ENCODE measurements at regions not wholly inside any gene's neighbourhood (a gene's known extent, or its start where the extent isn't known, plus 50 kb on each side); places are given as distances from the start of the nearest gene placed in this dataset.
A peak's percentile ranks its signal among the peaks of the same experiment; 100 is the strongest.

- POLR2A ChIA-PET, result no interaction called here
- dilution Hi-C loops (cut with MboI; ENCODE audit: extremely low pct_ligation_motif_present, low sequenced_read_pairs) (no loop called here), intact Hi-C loops (cut with micrococcal nuclease) (no loop called here)
- Histone ChIP-seq H3K9me3 (replicated peaks; ENCODE audit: control insufficient read depth, insufficient read depth, low read length) (no peaks in the 10 kb centered on the region), H3K4me3 (replicated peaks in 1 of 3; ENCODE audit: insufficient read depth in 1 of 3, low read depth in 1 of 3, low read length in 3 of 3) (no peak overlapping the region), H3K9me1 (replicated peaks; ENCODE audit: control insufficient read depth, extremely low read depth, insufficient read depth, low read length) (no peaks in the 10 kb centered on the region), H3K27ac (ENCODE audit: insufficient read depth, low read depth, low read length) (no peak overlapping the region), H3K79me2 (ENCODE audit: control insufficient read depth, insufficient read depth, low read length) (no peaks in the 10 kb centered on the region), H4K20me1 (replicated peaks; ENCODE audit: control insufficient read depth, extremely low read depth, insufficient read depth, low read length) (no peaks in the 10 kb centered on the region), H3K4me2 (ENCODE audit: insufficient read depth, low read length) (no peak overlapping the region), H3K27me3 (ENCODE audit: control insufficient read depth in 2 of 2, insufficient read depth in 2 of 2, low read length in 2 of 2) (no peaks in the 10 kb centered on the region), H3K36me3 (ENCODE audit: control insufficient read depth in 2 of 2, extremely low read depth in 1 of 2, insufficient read depth in 2 of 2, low read length in 2 of 2) (no peaks in the 10 kb centered on the region), H3K4me1 (ENCODE audit: control insufficient read depth, extremely low read depth, insufficient read depth, low read length) (no peaks in the 10 kb centered on the region), H3K9ac (replicated peaks; ENCODE audit: extremely low read depth, insufficient read depth, low read length) (no peak overlapping the region), H2AFZ (ENCODE audit: low read depth, low read length) (no peak overlapping the region)
- CTCF ChIA-PET, result interaction anchor here (1.1 kb wide), 1 partner anchor 22 kb away, joined by 3 read pairs; no protein-coding TSS in a partner anchor
- no peak for FAIRE-seq
- BruUV-seq (replicated peaks), result no TSS peak
- no peak for TF ChIP-seq MAX (IDR thresholded peaks at IDR 0.05; ENCODE audit: insufficient read depth, insufficient read length)
- TF ChIP-seq EZH2 (IDR thresholded peaks at IDR 0.05; ENCODE audit: borderline replicate concordance, low read depth, low read length, severe bottlenecking), result no peak
- no peak for TF ChIP-seq MYC (IDR thresholded peaks at IDR 0.05; ENCODE audit: low read depth, low read length)
- TF ChIP-seq JUN (IDR thresholded peaks at IDR 0.05; ENCODE audit: borderline replicate concordance, insufficient read depth, insufficient read length, low read depth), result no peak
- no peak for TF ChIP-seq POLR2AphosphoS5 (IDR thresholded peaks at IDR 0.05; ENCODE audit: insufficient read depth, low read depth, low read length)
- no peak for TF ChIP-seq FOS (IDR thresholded peaks at IDR 0.05; ENCODE audit: borderline replicate concordance, insufficient read depth, low read length)
- no peak for TF ChIP-seq POLR2A (IDR thresholded peaks at IDR 0.05; ENCODE audit: low read depth, low read length)
- TF ChIP-seq GATA2 (IDR thresholded peaks at IDR 0.05; ENCODE audit: insufficient read depth, insufficient read length, low read depth, low read length), result no peak
- DNase-seq (ENCODE audit: low read depth, low spot score), result peak; percentile 33
These were observed 185.2 kb downstream of the KLF13 start for GRCh38 chr15:31511707-31512310.

GRCh38 chr15:31513178-31513577, 186.5 kb downstream of the KLF13 start:
- Histone ChIP-seq H3K9me1 (replicated peaks; ENCODE audit: control insufficient read depth, extremely low read depth, insufficient read depth, low read length) (no peaks in the 10 kb centered on the region), H3K27ac (ENCODE audit: insufficient read depth, low read depth, low read length) (no peak overlapping the region), H3K79me2 (ENCODE audit: control insufficient read depth, insufficient read depth, low read length) (no peaks in the 10 kb centered on the region), H3K4me1 (ENCODE audit: control insufficient read depth, extremely low read depth, insufficient read depth, low read length) (no peaks in the 10 kb centered on the region), H3K9ac (replicated peaks; ENCODE audit: extremely low read depth, insufficient read depth, low read length) (no peak overlapping the region), H3K4me3 (replicated peaks in 1 of 3; ENCODE audit: insufficient read depth in 1 of 3, low read depth in 1 of 3, low read length in 3 of 3) (no peak overlapping the region), H2AFZ (ENCODE audit: low read depth, low read length) (no peak overlapping the region), H3K4me2 (ENCODE audit: insufficient read depth, low read length) (no peak overlapping the region), H3K9me3 (replicated peaks; ENCODE audit: control insufficient read depth, insufficient read depth, low read length) (no peaks in the 10 kb centered on the region), H3K27me3 (ENCODE audit: control insufficient read depth in 2 of 2, insufficient read depth in 2 of 2, low read length in 2 of 2) (no peaks in the 10 kb centered on the region), H3K36me3 (ENCODE audit: control insufficient read depth in 2 of 2, extremely low read depth in 1 of 2, insufficient read depth in 2 of 2, low read length in 2 of 2) (no peaks in the 10 kb centered on the region), H4K20me1 (replicated peaks; ENCODE audit: control insufficient read depth, extremely low read depth, insufficient read depth, low read length) (no peaks in the 10 kb centered on the region)
- DNase-seq (ENCODE audit: low read depth, low spot score), result no peak
- dilution Hi-C loops (cut with MboI; ENCODE audit: extremely low pct_ligation_motif_present, low sequenced_read_pairs) (no loop called here), intact Hi-C loops (cut with micrococcal nuclease) (no loop called here)
- FAIRE-seq, result no peak
- ChIA-PET CTCF (interaction anchor here (1.1 kb wide), 1 partner anchor 23 kb away, joined by 3 read pairs; no protein-coding TSS in a partner anchor), POLR2A (no interaction called here)
- no TSS peak for BruUV-seq (replicated peaks)
- no peak for TF ChIP-seq JUN (IDR thresholded peaks at IDR 0.05; ENCODE audit: borderline replicate concordance, insufficient read depth, insufficient read length, low read depth)
- TF ChIP-seq CTCF (IDR thresholded peaks at IDR 0.05; ENCODE audit: extremely low read depth in 1 of 2, insufficient read depth in 1 of 2, low read depth in 1 of 2, low read length in 2 of 2), result no peak
- TF ChIP-seq MAX (IDR thresholded peaks at IDR 0.05; ENCODE audit: insufficient read depth, insufficient read length), result no peak
- no peak for TF ChIP-seq MYC (IDR thresholded peaks at IDR 0.05; ENCODE audit: low read depth, low read length)
- no peak for TF ChIP-seq GATA2 (IDR thresholded peaks at IDR 0.05; ENCODE audit: insufficient read depth, insufficient read length, low read depth, low read length)
- TF ChIP-seq FOS (IDR thresholded peaks at IDR 0.05; ENCODE audit: borderline replicate concordance, insufficient read depth, low read length), result no peak
- no peak for TF ChIP-seq POLR2AphosphoS5 (IDR thresholded peaks at IDR 0.05; ENCODE audit: insufficient read depth, low read depth, low read length)
- TF ChIP-seq POLR2A (IDR thresholded peaks at IDR 0.05; ENCODE audit: low read depth, low read length), result no peak
- TF ChIP-seq EZH2 (IDR thresholded peaks at IDR 0.05; ENCODE audit: borderline replicate concordance, low read depth, low read length, severe bottlenecking), result no peak

All from endothelial cell of umbilical vein (primary cell).